WTC11 (cell line): ENCODE measurements at regions not wholly inside any gene's neighbourhood (a gene's known extent, or its start where the extent isn't known, plus 50 kb on each side); places are given as distances from the start of the nearest gene placed in this dataset.

ENCODE experiments used
- ATAC-seq: fragments of 200-7000 bp; cut with Tn5 transposase; 2 replicates; pipeline ENCODE4 v1.10.0; 2021; ENCODE audit warnings: mild to moderate bottlenecking, moderate library complexity
- CTCF ChIA-PET: fragments of 300-600 bp; sonication (Branson Sonifier 250); formaldehyde crosslinking; loops from one replicate; lab custom pipeline; 2021; ENCODE audit warnings: antibody characterized with exemption; lab: Charles Lee
- POLR2A ChIA-PET: fragments of 350-600 bp; sonication (Branson Sonifier 250); formaldehyde crosslinking; loops from one replicate; lab custom pipeline; 2021; ENCODE audit warnings: antibody characterized with exemption; lab: Charles Lee
- DNase-seq: peaks from one replicate; pipeline ENCODE4 v3.0.0; 2021; ENCODE audit warnings: low spot score
- H3K27ac Mint-ChIP-seq: 2 replicates; pipeline ENCODE4 v1.8.0; 2021; ENCODE audit warnings: mixed read lengths
- H3K27me3 Mint-ChIP-seq: 2 replicates; pipeline ENCODE4 v1.8.0; 2021; ENCODE audit warnings: low read depth, mild to moderate bottlenecking, moderate library complexity, mixed read lengths
- H3K36me3 Mint-ChIP-seq: 2 replicates; pipeline ENCODE4 v1.8.0; 2021; ENCODE audit warnings: mixed read lengths
- H3K4me1 Mint-ChIP-seq: 2 replicates; pipeline ENCODE4 v1.8.0; 2022; ENCODE audit warnings: mixed read lengths
- H3K4me3 Mint-ChIP-seq: 2 replicates; pipeline ENCODE4 v1.8.0; 2021; ENCODE audit warnings: mild to moderate bottlenecking, moderate library complexity, mixed read lengths
- H3K9me3 Mint-ChIP-seq: 2 replicates; pipeline ENCODE4 v1.8.0; 2021; ENCODE audit warnings: mixed read lengths
- ELF4 ChIP-seq: sonication (generic); formaldehyde crosslinking; IDR thresholded peaks from 2 replicates; pipeline ENCODE4 v1.8.1; 2022; ENCODE audit warnings: low read depth, mild to moderate bottlenecking, moderate library complexity, missing genetic modification reagents
- FOXJ3 ChIP-seq: sonication (generic); formaldehyde crosslinking; IDR thresholded peaks from 2 replicates; pipeline ENCODE4 v1.9.0; 2021; ENCODE audit warnings: missing genetic modification reagents, mild to moderate bottlenecking, borderline replicate concordance
- FOXK1 ChIP-seq: sonication (generic); formaldehyde crosslinking; IDR thresholded peaks from 2 replicates; pipeline ENCODE4 v1.8.0; 2022; ENCODE audit warnings: mild to moderate bottlenecking, moderate library complexity, missing genetic modification reagents
- GTF2I ChIP-seq: fragments of 250-450 bp; sonication (Bioruptor Pico); conservative IDR thresholded peaks from 2 replicates; pipeline ENCODE4 v1.4.0; 2021; ENCODE audit warnings: mild to moderate bottlenecking
- JUN ChIP-seq: sonication (generic); formaldehyde crosslinking; IDR thresholded peaks from 2 replicates; pipeline ENCODE4 v1.8.0; 2023; ENCODE audit warnings: mild to moderate bottlenecking, missing genetic modification reagents
- MYBL2 ChIP-seq: sonication (generic); formaldehyde crosslinking; IDR thresholded peaks from 2 replicates; pipeline ENCODE4 v1.8.1; 2023; ENCODE audit warnings: mild to moderate bottlenecking, moderate library complexity, missing genetic modification reagents
- NR1H2 ChIP-seq: sonication (generic); formaldehyde crosslinking; IDR thresholded peaks from 2 replicates; pipeline ENCODE4 v1.9.0; 2021; ENCODE audit warnings: mild to moderate bottlenecking, moderate library complexity, missing genetic modification reagents
- RELA ChIP-seq: sonication (generic); formaldehyde crosslinking; IDR thresholded peaks from 2 replicates; pipeline ENCODE4 v1.8.1; 2022; ENCODE audit warnings: missing genetic modification reagents, mild to moderate bottlenecking, borderline replicate concordance
- SOX15 ChIP-seq: fragments of 250-450 bp; sonication (Bioruptor Pico); IDR thresholded peaks from 2 replicates; pipeline ENCODE4 v1.9.0; 2021; ENCODE audit warnings: mild to moderate bottlenecking
- TEAD4 ChIP-seq: sonication (generic); formaldehyde crosslinking; IDR thresholded peaks from 2 replicates; pipeline ENCODE4 v1.8.0; 2022; ENCODE audit warnings: mild to moderate bottlenecking, missing genetic modification reagents
- ZNF121 ChIP-seq: sonication (generic); formaldehyde crosslinking; IDR thresholded peaks from 2 replicates; pipeline ENCODE4 v1.8.0; 2023; ENCODE audit warnings: missing genetic modification reagents
- ZNF396 ChIP-seq: fragments of 250-450 bp; sonication (Bioruptor Pico); IDR thresholded peaks from 2 replicates; pipeline ENCODE4 v1.8.0; 2021; ENCODE audit warnings: mild to moderate bottlenecking, moderate library complexity, borderline replicate concordance
- ZNF423 ChIP-seq: fragments of 250-450 bp; sonication (Bioruptor Pico); IDR thresholded peaks from 2 replicates; pipeline ENCODE4 v2.1.2; 2022; ENCODE audit warnings: mild to moderate bottlenecking, moderate library complexity
- TF ChIP-seq, protein P1 (sequence below): sonication (generic); formaldehyde crosslinking; IDR thresholded peaks from 2 replicates; pipeline ENCODE4 v1.8.1; 2022; ENCODE audit warnings: missing genetic modification reagents, borderline replicate concordance
- TF ChIP-seq, protein P2 (sequence below): sonication (generic); formaldehyde crosslinking; IDR thresholded peaks from 2 replicates; pipeline ENCODE4 v1.8.0; 2022; ENCODE audit warnings: missing genetic modification reagents
- TF ChIP-seq, protein P3 (sequence below): sonication (generic); formaldehyde crosslinking; IDR thresholded peaks from 2 replicates; pipeline ENCODE4 v1.8.0; 2022; ENCODE audit warnings: mild to moderate bottlenecking, missing genetic modification reagents
- TF ChIP-seq, protein P4 (sequence below): sonication (generic); formaldehyde crosslinking; IDR thresholded peaks from 2 replicates; pipeline ENCODE4 v1.8.1; 2022; ENCODE audit warnings: mild to moderate bottlenecking, moderate library complexity, missing genetic modification reagents
- TF ChIP-seq, protein P5 (sequence below): fragments of 200-600 bp; IDR thresholded peaks from 2 replicates; pipeline ENCODE4 v1.8.0; 2022; ENCODE audit warnings: antibody characterized with exemption
- TF ChIP-seq, protein P6 (sequence below): sonication (generic); formaldehyde crosslinking; conservative IDR thresholded peaks from 2 replicates; pipeline ENCODE4 v1.8.1; 2023; ENCODE audit warnings: mild to moderate bottlenecking, low read depth, missing genetic modification reagents, moderate library complexity
- TF ChIP-seq, protein P7 (sequence below): sonication (generic); formaldehyde crosslinking; IDR thresholded peaks from 2 replicates; pipeline ENCODE4 v1.8.1; 2022; ENCODE audit warnings: mild to moderate bottlenecking, missing genetic modification reagents, moderate library complexity, borderline replicate concordance

DNA sequence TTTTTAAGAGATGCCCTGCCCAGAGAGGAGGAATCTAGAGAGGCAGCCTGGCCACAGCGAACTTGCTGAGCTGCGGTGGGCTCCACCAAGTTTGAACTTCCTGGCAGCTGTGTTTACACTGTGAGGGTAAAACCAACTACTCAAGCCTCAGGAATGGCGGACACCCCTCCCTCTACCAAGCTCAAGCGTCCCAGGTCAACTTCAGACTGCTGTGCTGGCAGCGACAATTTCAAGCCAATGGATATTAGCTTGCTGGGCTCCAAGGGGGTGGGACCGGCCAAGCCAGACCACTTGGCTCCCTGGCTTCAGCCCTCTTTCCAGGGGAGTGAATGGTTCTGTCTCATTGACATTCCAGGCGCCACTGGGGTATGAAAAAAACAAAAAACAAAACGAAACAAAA is 289.4 kb downstream of the KCNS3 start (continued):
- TF ChIP-seq, protein P1, sequence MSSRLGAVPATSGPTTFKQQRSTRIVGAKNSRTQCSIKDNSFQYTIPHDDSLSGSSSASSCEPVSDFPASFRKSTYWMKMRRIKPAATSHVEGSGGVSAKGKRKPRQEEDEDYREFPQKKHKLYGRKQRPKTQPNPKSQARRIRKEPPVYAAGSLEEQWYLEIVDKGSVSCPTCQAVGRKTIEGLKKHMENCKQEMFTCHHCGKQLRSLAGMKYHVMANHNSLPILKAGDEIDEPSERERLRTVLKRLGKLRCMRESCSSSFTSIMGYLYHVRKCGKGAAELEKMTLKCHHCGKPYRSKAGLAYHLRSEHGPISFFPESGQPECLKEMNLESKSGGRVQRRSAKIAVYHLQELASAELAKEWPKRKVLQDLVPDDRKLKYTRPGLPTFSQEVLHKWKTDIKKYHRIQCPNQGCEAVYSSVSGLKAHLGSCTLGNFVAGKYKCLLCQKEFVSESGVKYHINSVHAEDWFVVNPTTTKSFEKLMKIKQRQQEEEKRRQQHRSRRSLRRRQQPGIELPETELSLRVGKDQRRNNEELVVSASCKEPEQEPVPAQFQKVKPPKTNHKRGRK, result no peak
- TF ChIP-seq FOXK1 (no peak), ZNF396 (CRISPR knock-in tag) (no peak), FOXJ3 (CRISPR knock-in tag) (no peak), ELF4 (no peak), MYBL2 (no peak), NR1H2 (CRISPR knock-in tag) (no peak), ZNF423 (CRISPR knock-in tag) (no peak), ZNF121 (no peak)
- TF ChIP-seq, protein P2, sequence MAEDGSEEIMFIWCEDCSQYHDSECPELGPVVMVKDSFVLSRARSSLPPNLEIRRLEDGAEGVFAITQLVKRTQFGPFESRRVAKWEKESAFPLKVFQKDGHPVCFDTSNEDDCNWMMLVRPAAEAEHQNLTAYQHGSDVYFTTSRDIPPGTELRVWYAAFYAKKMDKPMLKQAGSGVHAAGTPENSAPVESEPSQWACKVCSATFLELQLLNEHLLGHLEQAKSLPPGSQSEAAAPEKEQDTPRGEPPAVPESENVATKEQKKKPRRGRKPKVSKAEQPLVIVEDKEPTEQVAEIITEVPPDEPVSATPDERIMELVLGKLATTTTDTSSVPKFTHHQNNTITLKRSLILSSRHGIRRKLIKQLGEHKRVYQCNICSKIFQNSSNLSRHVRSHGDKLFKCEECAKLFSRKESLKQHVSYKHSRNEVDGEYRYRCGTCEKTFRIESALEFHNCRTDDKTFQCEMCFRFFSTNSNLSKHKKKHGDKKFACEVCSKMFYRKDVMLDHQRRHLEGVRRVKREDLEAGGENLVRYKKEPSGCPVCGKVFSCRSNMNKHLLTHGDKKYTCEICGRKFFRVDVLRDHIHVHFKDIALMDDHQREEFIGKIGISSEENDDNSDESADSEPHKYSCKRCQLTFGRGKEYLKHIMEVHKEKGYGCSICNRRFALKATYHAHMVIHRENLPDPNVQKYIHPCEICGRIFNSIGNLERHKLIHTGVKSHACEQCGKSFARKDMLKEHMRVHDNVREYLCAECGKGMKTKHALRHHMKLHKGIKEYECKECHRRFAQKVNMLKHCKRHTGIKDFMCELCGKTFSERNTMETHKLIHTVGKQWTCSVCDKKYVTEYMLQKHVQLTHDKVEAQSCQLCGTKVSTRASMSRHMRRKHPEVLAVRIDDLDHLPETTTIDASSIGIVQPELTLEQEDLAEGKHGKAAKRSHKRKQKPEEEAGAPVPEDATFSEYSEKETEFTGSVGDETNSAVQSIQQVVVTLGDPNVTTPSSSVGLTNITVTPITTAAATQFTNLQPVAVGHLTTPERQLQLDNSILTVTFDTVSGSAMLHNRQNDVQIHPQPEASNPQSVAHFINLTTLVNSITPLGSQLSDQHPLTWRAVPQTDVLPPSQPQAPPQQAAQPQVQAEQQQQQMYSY (CRISPR knock-in tag), result no peak

DNA sequence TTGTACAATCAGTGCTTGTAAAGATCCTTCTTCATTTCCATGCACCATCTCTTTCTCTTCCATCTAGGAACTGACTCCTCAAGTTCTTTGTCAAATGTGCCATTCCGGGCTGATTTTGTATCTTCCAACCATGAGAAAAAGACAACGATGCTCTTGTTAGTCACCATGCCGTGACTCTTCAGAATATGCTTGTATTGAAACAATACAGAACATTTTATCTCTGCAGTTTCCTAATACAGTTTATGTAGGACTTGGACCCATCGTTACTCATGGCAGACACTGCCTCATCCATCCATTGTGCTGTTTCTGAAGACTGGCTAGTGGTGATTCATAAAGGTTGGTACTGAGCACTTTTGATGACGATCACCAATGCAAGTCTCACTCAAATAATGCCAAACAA is 283.2 kb downstream of the KCNS3 start:
- no peaks in the 10 kb centered on the region for H3K4me1 Mint-ChIP-seq
- H3K9me3 Mint-ChIP-seq, result no peaks in the 10 kb centered on the region
- H3K4me3 Mint-ChIP-seq, result no peak overlapping the region
- TF ChIP-seq, protein P3, sequence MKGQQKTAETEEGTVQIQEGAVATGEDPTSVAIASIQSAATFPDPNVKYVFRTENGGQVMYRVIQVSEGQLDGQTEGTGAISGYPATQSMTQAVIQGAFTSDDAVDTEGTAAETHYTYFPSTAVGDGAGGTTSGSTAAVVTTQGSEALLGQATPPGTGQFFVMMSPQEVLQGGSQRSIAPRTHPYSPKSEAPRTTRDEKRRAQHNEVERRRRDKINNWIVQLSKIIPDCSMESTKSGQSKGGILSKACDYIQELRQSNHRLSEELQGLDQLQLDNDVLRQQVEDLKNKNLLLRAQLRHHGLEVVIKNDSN (CRISPR knock-in tag), result no peak
- TF ChIP-seq RELA (CRISPR knock-in tag) (no peak), GTF2I (CRISPR knock-in tag) (no peak), JUN (no peak), TEAD4 (CRISPR knock-in tag) (no peak), SOX15 (CRISPR knock-in tag) (no peak)
- TF ChIP-seq, protein P4, sequence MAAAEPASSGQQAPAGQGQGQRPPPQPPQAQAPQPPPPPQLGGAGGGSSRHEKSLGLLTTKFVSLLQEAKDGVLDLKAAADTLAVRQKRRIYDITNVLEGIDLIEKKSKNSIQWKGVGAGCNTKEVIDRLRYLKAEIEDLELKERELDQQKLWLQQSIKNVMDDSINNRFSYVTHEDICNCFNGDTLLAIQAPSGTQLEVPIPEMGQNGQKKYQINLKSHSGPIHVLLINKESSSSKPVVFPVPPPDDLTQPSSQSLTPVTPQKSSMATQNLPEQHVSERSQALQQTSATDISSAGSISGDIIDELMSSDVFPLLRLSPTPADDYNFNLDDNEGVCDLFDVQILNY (CRISPR knock-in tag), result no peak
- TF ChIP-seq, protein P5, sequence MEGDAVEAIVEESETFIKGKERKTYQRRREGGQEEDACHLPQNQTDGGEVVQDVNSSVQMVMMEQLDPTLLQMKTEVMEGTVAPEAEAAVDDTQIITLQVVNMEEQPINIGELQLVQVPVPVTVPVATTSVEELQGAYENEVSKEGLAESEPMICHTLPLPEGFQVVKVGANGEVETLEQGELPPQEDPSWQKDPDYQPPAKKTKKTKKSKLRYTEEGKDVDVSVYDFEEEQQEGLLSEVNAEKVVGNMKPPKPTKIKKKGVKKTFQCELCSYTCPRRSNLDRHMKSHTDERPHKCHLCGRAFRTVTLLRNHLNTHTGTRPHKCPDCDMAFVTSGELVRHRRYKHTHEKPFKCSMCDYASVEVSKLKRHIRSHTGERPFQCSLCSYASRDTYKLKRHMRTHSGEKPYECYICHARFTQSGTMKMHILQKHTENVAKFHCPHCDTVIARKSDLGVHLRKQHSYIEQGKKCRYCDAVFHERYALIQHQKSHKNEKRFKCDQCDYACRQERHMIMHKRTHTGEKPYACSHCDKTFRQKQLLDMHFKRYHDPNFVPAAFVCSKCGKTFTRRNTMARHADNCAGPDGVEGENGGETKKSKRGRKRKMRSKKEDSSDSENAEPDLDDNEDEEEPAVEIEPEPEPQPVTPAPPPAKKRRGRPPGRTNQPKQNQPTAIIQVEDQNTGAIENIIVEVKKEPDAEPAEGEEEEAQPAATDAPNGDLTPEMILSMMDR, result no peak
- TF ChIP-seq, protein P6, sequence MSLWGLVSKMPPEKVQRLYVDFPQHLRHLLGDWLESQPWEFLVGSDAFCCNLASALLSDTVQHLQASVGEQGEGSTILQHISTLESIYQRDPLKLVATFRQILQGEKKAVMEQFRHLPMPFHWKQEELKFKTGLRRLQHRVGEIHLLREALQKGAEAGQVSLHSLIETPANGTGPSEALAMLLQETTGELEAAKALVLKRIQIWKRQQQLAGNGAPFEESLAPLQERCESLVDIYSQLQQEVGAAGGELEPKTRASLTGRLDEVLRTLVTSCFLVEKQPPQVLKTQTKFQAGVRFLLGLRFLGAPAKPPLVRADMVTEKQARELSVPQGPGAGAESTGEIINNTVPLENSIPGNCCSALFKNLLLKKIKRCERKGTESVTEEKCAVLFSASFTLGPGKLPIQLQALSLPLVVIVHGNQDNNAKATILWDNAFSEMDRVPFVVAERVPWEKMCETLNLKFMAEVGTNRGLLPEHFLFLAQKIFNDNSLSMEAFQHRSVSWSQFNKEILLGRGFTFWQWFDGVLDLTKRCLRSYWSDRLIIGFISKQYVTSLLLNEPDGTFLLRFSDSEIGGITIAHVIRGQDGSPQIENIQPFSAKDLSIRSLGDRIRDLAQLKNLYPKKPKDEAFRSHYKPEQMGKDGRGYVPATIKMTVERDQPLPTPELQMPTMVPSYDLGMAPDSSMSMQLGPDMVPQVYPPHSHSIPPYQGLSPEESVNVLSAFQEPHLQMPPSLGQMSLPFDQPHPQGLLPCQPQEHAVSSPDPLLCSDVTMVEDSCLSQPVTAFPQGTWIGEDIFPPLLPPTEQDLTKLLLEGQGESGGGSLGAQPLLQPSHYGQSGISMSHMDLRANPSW, result no peak
- TF ChIP-seq, protein P7, sequence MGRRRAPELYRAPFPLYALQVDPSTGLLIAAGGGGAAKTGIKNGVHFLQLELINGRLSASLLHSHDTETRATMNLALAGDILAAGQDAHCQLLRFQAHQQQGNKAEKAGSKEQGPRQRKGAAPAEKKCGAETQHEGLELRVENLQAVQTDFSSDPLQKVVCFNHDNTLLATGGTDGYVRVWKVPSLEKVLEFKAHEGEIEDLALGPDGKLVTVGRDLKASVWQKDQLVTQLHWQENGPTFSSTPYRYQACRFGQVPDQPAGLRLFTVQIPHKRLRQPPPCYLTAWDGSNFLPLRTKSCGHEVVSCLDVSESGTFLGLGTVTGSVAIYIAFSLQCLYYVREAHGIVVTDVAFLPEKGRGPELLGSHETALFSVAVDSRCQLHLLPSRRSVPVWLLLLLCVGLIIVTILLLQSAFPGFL (CRISPR knock-in tag), result no peak
- no peaks in the 10 kb centered on the region; the same call in 1 of the 2 replicates for H3K27me3 Mint-ChIP-seq
- no peak overlapping the region for H3K27ac Mint-ChIP-seq
- ChIA-PET CTCF (no interaction called here), POLR2A (no interaction called here)
- DNase-seq (no peak), ATAC-seq (no peak)
- no peaks in the 10 kb centered on the region for H3K36me3 Mint-ChIP-seq
